OCI-LY7 (cell line): ENCODE measurements at regions not wholly inside any gene's neighbourhood (a gene's known extent, or its start where the extent isn't known, plus 50 kb on each side); places are given as distances from the start of the nearest gene placed in this dataset.

ENCODE experiments used
- EZH2phosphoT487 ChIP-seq: fragments of 200-600 bp; sonication (generic); IDR thresholded peaks from 2 replicates; pipeline ENCODE4 v1.6.1; 2018; ENCODE audit warnings: low read depth, borderline replicate concordance, mild to moderate bottlenecking, mixed run types, antibody characterized with exemption, low read length, moderate library complexity, mixed read lengths
- TF ChIP-seq, protein P1 (sequence below): fragments of 200-600 bp; sonication (generic); conservative IDR thresholded peaks from 2 replicates; pipeline ENCODE4 v1.5.1; 2014; ENCODE audit warnings: mild to moderate bottlenecking, antibody characterized with exemption, low read length, moderate library complexity, mixed read lengths

DNA sequence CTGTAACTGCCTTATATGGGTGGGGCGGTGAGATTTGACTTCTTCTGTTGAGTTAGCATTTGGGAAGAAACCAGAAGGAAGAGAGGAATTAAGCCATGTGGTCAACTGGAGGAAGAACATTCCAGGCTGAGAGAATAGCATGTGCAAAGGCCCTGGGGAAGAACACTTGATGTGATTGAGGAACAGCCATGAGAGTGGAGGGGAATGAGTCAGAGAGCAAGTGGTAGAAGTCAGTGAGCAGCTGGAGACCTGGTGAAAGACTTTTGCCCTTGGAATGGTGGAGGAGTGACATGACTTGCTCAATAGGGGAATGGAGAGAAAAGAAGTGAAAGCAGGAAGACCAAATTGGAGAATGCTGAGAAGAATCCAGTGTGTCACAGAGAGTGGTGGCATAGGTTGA, 327.8 kb upstream of the HAND2 start:
- TF ChIP-seq, protein P1, sequence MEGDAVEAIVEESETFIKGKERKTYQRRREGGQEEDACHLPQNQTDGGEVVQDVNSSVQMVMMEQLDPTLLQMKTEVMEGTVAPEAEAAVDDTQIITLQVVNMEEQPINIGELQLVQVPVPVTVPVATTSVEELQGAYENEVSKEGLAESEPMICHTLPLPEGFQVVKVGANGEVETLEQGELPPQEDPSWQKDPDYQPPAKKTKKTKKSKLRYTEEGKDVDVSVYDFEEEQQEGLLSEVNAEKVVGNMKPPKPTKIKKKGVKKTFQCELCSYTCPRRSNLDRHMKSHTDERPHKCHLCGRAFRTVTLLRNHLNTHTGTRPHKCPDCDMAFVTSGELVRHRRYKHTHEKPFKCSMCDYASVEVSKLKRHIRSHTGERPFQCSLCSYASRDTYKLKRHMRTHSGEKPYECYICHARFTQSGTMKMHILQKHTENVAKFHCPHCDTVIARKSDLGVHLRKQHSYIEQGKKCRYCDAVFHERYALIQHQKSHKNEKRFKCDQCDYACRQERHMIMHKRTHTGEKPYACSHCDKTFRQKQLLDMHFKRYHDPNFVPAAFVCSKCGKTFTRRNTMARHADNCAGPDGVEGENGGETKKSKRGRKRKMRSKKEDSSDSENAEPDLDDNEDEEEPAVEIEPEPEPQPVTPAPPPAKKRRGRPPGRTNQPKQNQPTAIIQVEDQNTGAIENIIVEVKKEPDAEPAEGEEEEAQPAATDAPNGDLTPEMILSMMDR, result no peak
- TF ChIP-seq EZH2phosphoT487, result no peak
